Testis (tissue), 2 donors: ENCODE measurements at regions not wholly inside any gene's neighbourhood (a gene's known extent, or its start where the extent isn't known, plus 50 kb on each side); places are given as distances from the start of the nearest gene placed in this dataset.

Experiments used
- DNase-seq: peaks from one replicate; pipeline ENCODE4 v3.0.0-alpha.2; 2019
- H3K27ac ChIP-seq, 2 donors: fragments of 200-600 bp; sonication (generic); one replicate each; pipeline ENCODE4 v1.5.1; 2019
- H3K27me3 ChIP-seq: fragments of 200-600 bp; sonication (generic); one replicate; pipeline ENCODE4 v1.5.1; 2019
- H3K36me3 ChIP-seq: fragments of 200-600 bp; sonication (generic); one replicate; pipeline ENCODE4 v1.5.1; 2017; ENCODE audit warnings: low read depth; ENCODE audit errors: missing control alignments
- H3K4me1 ChIP-seq: fragments of 200-600 bp; sonication (generic); one replicate; pipeline ENCODE4 v1.5.1; 2019
- H3K4me3 ChIP-seq, 2 donors: fragments of 200-600 bp; sonication (generic); one replicate each; pipeline ENCODE4 v1.5.1; 2017 to 2019
- H3K9me3 ChIP-seq: fragments of 200-600 bp; sonication (generic); one replicate; pipeline ENCODE4 v1.5.1; 2017
- CTCF ChIP-seq, 3 experiments: fragments of 450-650 bp in 2 of 3; fragments of 200-600 bp in 1 of 3; sonication (generic) in 1 of 3; IDR thresholded peaks; one replicate each; pipeline ENCODE4 v1.5.1; 2016 to 2019; ENCODE audit warnings: antibody characterized with exemption in 3 of 3, mild to moderate bottlenecking in 2 of 3, moderate library complexity in 1 of 3
- POLR2A ChIP-seq: fragments of 450-650 bp; IDR thresholded peaks from one replicate; pipeline ENCODE4 v1.6.1; 2017; ENCODE audit warnings: antibody characterized with exemption, mild to moderate bottlenecking, moderate library complexity
- WGBS, 2 donors: methylation state at CpG; one replicate each; pipeline ENCODE4 v1.1.5; 2018; 5-methylcytosine and 5-hydroxymethylcytosine counted together
- intact Hi-C: fragments of 100-400 bp; cut with DNase I; formaldehyde crosslinking; loops from one replicate; pipeline ENCODE4 v1.15.1; 2023; ENCODE audit warnings: low total_unique reads

- Histone ChIP-seq H3K4me3 (no peak overlapping the region), H3K4me1 (no peaks in the 10 kb centered on the region), H3K27me3 (no peaks in the 10 kb centered on the region), H3K9me3 (no peaks in the 10 kb centered on the region), H3K36me3 (no peaks in the 10 kb centered on the region), H3K27ac (no peak overlapping the region)
- intact Hi-C loops: no loop called here
- DNase-seq: no peak
- TF ChIP-seq POLR2A (no peak), CTCF (IDR thresholded peaks at IDR 0.05) (no peak)
- WGBS, 2 donors: 97 to 100% methylated on average over 1 of the region's 1 CpG
Measured at GRCh38 chr12:90055071-90055470, 346.4 kb upstream of the ATP2B1 start.

- Histone ChIP-seq H3K4me3 (no peak overlapping the region), H3K27ac (no peak overlapping the region), H3K4me1 (no peaks in the 10 kb centered on the region), H3K27me3 (no peaks in the 10 kb centered on the region), H3K36me3 (no peaks in the 10 kb centered on the region), H3K9me3 (no peaks in the 10 kb centered on the region)
- DNase-seq: no peak
- intact Hi-C loops: no loop called here
- TF ChIP-seq POLR2A (no peak), CTCF (IDR thresholded peaks at IDR 0.05) (no peak)
Measured at GRCh38 chr12:90048918-90049317, 340.3 kb upstream of the ATP2B1 start.

GRCh38 chr12:90045559-90045958 lies 336.9 kb upstream of the ATP2B1 start:
- no peak for DNase-seq
- TF ChIP-seq POLR2A (no peak), CTCF (IDR thresholded peaks at IDR 0.05) (no peak)
- intact Hi-C loops: no loop called here

GRCh38 chr12:90044069-90044468 lies 335.4 kb upstream of the ATP2B1 start:
- no peak for DNase-seq
- Histone ChIP-seq H3K36me3 (no peaks in the 10 kb centered on the region), H3K4me3 (no peak overlapping the region), H3K4me1 (no peaks in the 10 kb centered on the region), H3K9me3 (no peaks in the 10 kb centered on the region), H3K27ac (no peak overlapping the region), H3K27me3 (no peaks in the 10 kb centered on the region)
- no peak for TF ChIP-seq POLR2A
- TF ChIP-seq CTCF (IDR thresholded peaks at IDR 0.05): no peak
- intact Hi-C loops: no loop called here

More at GRCh38 chr12:90045559-90045958, 336.9 kb upstream of the ATP2B1 start:
- H3K9me3 ChIP-seq: no peaks in the 10 kb centered on the region
- no peaks in the 10 kb centered on the region for H3K4me1 ChIP-seq
- no peak overlapping the region for H3K27ac ChIP-seq
- H3K36me3 ChIP-seq: no peaks in the 10 kb centered on the region
- no peak overlapping the region for H3K4me3 ChIP-seq
- H3K27me3 ChIP-seq: no peaks in the 10 kb centered on the region

GRCh38 chr12:90042920-90043641 lies 334.4 kb upstream of the ATP2B1 start:
- no peak for DNase-seq

More at GRCh38 chr12:90042920-90043641, 334.4 kb upstream of the ATP2B1 start:
- WGBS, 2 donors: 94 to 96% methylated on average over 5 of the region's 5 CpGs
- no peak overlapping the region for H3K4me3 ChIP-seq
- TF ChIP-seq CTCF (IDR thresholded peaks at IDR 0.05) (no peak), POLR2A (no peak)
- H3K9me3 ChIP-seq: no peaks in the 10 kb centered on the region
- H3K27ac ChIP-seq: no peak overlapping the region
- intact Hi-C loops: no loop called here
- no peaks in the 10 kb centered on the region for H3K36me3 ChIP-seq
- H3K27me3 ChIP-seq: no peaks in the 10 kb centered on the region
- H3K4me1 ChIP-seq: no peaks in the 10 kb centered on the region
